ENCODE measurements at regions not wholly inside any gene's neighbourhood (a gene's known extent, or its start where the extent isn't known, plus 50 kb on each side); places are given as distances from the start of the nearest gene placed in this dataset.

GRCh38 chr7:35524112-35524804 lies 170.7 kb downstream of the HERPUD2 start:
- TF ChIP-seq FOXP2 (optimal IDR thresholded peaks at IDR 0.05; ENCODE audit: borderline replicate concordance, extremely low read depth, extremely low read length, insufficient read depth) (no peak), SIN3A (IDR thresholded peaks at IDR 0.05; ENCODE audit: borderline replicate concordance, insufficient read depth, low read length) (no peak), POLR2AphosphoS5 (IDR thresholded peaks at IDR 0.05; ENCODE audit: low read depth, low read length) (no peak), TAF1 (IDR thresholded peaks at IDR 0.05; ENCODE audit: borderline replicate concordance, insufficient read depth, low read length) (no peak)
- TF ChIP-seq, protein P1, sequence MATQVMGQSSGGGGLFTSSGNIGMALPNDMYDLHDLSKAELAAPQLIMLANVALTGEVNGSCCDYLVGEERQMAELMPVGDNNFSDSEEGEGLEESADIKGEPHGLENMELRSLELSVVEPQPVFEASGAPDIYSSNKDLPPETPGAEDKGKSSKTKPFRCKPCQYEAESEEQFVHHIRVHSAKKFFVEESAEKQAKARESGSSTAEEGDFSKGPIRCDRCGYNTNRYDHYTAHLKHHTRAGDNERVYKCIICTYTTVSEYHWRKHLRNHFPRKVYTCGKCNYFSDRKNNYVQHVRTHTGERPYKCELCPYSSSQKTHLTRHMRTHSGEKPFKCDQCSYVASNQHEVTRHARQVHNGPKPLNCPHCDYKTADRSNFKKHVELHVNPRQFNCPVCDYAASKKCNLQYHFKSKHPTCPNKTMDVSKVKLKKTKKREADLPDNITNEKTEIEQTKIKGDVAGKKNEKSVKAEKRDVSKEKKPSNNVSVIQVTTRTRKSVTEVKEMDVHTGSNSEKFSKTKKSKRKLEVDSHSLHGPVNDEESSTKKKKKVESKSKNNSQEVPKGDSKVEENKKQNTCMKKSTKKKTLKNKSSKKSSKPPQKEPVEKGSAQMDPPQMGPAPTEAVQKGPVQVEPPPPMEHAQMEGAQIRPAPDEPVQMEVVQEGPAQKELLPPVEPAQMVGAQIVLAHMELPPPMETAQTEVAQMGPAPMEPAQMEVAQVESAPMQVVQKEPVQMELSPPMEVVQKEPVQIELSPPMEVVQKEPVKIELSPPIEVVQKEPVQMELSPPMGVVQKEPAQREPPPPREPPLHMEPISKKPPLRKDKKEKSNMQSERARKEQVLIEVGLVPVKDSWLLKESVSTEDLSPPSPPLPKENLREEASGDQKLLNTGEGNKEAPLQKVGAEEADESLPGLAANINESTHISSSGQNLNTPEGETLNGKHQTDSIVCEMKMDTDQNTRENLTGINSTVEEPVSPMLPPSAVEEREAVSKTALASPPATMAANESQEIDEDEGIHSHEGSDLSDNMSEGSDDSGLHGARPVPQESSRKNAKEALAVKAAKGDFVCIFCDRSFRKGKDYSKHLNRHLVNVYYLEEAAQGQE (IDR thresholded peaks at IDR 0.05; ENCODE audit: insufficient read depth in 1 of 2, low read depth in 2 of 2, low read length in 2 of 2) = no peak

GRCh38 chr7:35523292-35523691 lies 171.6 kb downstream of the HERPUD2 start:
- TF ChIP-seq TAF1 (IDR thresholded peaks at IDR 0.05; ENCODE audit: borderline replicate concordance, insufficient read depth, low read length) (no peak), FOXP2 (optimal IDR thresholded peaks at IDR 0.05; ENCODE audit: borderline replicate concordance, extremely low read depth, extremely low read length, insufficient read depth) (no peak), POLR2AphosphoS5 (IDR thresholded peaks at IDR 0.05; ENCODE audit: low read depth, low read length) (no peak), SIN3A (IDR thresholded peaks at IDR 0.05; ENCODE audit: borderline replicate concordance, insufficient read depth, low read length) (no peak)
- TF ChIP-seq, protein P1 (IDR thresholded peaks at IDR 0.05; ENCODE audit: insufficient read depth in 1 of 2, low read depth in 2 of 2, low read length in 2 of 2) = no peak

GRCh38 chr7:35522697-35523096 lies 172.2 kb downstream of the HERPUD2 start:
- no peak for TF ChIP-seq SIN3A (IDR thresholded peaks at IDR 0.05; ENCODE audit: borderline replicate concordance, insufficient read depth, low read length)
- no peak for TF ChIP-seq POLR2AphosphoS5 (IDR thresholded peaks at IDR 0.05; ENCODE audit: low read depth, low read length)
- no peak for TF ChIP-seq FOXP2 (optimal IDR thresholded peaks at IDR 0.05; ENCODE audit: borderline replicate concordance, extremely low read depth, extremely low read length, insufficient read depth)
- no peak for TF ChIP-seq TAF1 (IDR thresholded peaks at IDR 0.05; ENCODE audit: borderline replicate concordance, insufficient read depth, low read length)
- TF ChIP-seq, protein P1 (IDR thresholded peaks at IDR 0.05; ENCODE audit: insufficient read depth in 1 of 2, low read depth in 2 of 2, low read length in 2 of 2) = no peak

GRCh38 chr7:35521941-35522340 lies 173.0 kb downstream of the HERPUD2 start:
- TF ChIP-seq FOXP2 (optimal IDR thresholded peaks at IDR 0.05; ENCODE audit: borderline replicate concordance, extremely low read depth, extremely low read length, insufficient read depth) (no peak), SIN3A (IDR thresholded peaks at IDR 0.05; ENCODE audit: borderline replicate concordance, insufficient read depth, low read length) (no peak), TAF1 (IDR thresholded peaks at IDR 0.05; ENCODE audit: borderline replicate concordance, insufficient read depth, low read length) (no peak), POLR2AphosphoS5 (IDR thresholded peaks at IDR 0.05; ENCODE audit: low read depth, low read length) (no peak)
- TF ChIP-seq, protein P1 (IDR thresholded peaks at IDR 0.05; ENCODE audit: insufficient read depth in 1 of 2, low read depth in 2 of 2, low read length in 2 of 2) = no peak
